ENCODE measurements at regions not wholly inside any gene's neighbourhood (a gene's known extent, or its start where the extent isn't known, plus 50 kb on each side); places are given as distances from the start of the nearest gene placed in this dataset.
"Not testable (repeated sequence)": the region's sequence is repeated elsewhere in the genome, so short reads cannot be mapped to it uniquely, and the experiment has no call there.

DNA sequence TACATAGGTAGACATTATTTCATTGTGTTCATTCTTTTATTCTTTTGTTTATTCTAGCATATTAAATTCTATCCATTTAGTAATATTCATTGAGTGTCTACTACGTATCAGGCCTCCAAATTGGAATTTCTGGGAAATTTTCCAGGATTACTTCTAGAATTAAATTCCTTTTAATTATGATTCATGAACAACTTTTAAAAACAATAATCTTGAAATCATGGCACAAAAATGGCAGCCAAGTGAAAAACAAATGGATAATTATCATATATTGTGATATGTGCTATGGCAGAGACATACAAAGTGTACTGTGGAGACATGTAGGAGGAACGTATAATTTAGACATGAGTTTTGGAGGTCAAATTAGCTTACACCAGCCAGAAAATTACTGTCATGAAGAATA, 868.5 kb downstream of the FAT4 start:
- no peaks in the 10 kb centered on the region for H3K9me3 ChIP-seq (ENCODE audit: control insufficient read depth in 2 of 3, insufficient read depth in 1 of 3, low read length in 3 of 3)
- no peaks in the 10 kb centered on the region for H3K4me1 ChIP-seq (ENCODE audit: control insufficient read depth in 2 of 3, insufficient read depth in 2 of 3, low read depth in 1 of 3, low read length in 3 of 3)
- no peak overlapping the region for H3K4me3 ChIP-seq (ENCODE audit: low read length in 3 of 3)
- TF ChIP-seq, protein P1, sequence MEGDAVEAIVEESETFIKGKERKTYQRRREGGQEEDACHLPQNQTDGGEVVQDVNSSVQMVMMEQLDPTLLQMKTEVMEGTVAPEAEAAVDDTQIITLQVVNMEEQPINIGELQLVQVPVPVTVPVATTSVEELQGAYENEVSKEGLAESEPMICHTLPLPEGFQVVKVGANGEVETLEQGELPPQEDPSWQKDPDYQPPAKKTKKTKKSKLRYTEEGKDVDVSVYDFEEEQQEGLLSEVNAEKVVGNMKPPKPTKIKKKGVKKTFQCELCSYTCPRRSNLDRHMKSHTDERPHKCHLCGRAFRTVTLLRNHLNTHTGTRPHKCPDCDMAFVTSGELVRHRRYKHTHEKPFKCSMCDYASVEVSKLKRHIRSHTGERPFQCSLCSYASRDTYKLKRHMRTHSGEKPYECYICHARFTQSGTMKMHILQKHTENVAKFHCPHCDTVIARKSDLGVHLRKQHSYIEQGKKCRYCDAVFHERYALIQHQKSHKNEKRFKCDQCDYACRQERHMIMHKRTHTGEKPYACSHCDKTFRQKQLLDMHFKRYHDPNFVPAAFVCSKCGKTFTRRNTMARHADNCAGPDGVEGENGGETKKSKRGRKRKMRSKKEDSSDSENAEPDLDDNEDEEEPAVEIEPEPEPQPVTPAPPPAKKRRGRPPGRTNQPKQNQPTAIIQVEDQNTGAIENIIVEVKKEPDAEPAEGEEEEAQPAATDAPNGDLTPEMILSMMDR (IDR thresholded peaks at IDR 0.05; ENCODE audit: borderline replicate concordance, extremely low read depth, insufficient read depth) = no peak
- DNase-seq = no peak
- H3K27ac ChIP-seq (ENCODE audit: low read depth in 2 of 2, low read length in 2 of 2) = no peak overlapping the region
- intact Hi-C loops (cut with DNase I) = no loop called here
- H3K27me3 ChIP-seq (ENCODE audit: control insufficient read depth, insufficient read depth, low read length) = no peaks in the 10 kb centered on the region
- no peak overlapping the region for H3K9ac ChIP-seq (ENCODE audit: low read length in 3 of 3)
- H3K36me3 ChIP-seq (ENCODE audit: control insufficient read depth in 2 of 3, insufficient read depth in 3 of 3, low read length in 3 of 3) = no peaks in the 10 kb centered on the region
- FAIRE-seq = no peak

- H3K4me3 ChIP-seq (ENCODE audit: low read length in 3 of 3) = no peak overlapping the region
- H3K27me3 ChIP-seq (ENCODE audit: control insufficient read depth, insufficient read depth, low read length) = no peaks in the 10 kb centered on the region
- H3K27ac ChIP-seq (ENCODE audit: low read depth in 2 of 2, low read length in 2 of 2) = no peak overlapping the region
- TF ChIP-seq, protein P1 (IDR thresholded peaks at IDR 0.05; ENCODE audit: borderline replicate concordance, extremely low read depth, insufficient read depth) = no peak
- DNase-seq = no peak
- intact Hi-C loops (cut with DNase I) = no loop called here
- H3K9me3 ChIP-seq (ENCODE audit: control insufficient read depth in 2 of 3, insufficient read depth in 1 of 3, low read length in 3 of 3) = no peaks in the 10 kb centered on the region
- no peak for FAIRE-seq
- no peaks in the 10 kb centered on the region for H3K36me3 ChIP-seq (ENCODE audit: control insufficient read depth in 2 of 3, insufficient read depth in 3 of 3, low read length in 3 of 3)
- no peak overlapping the region for H3K9ac ChIP-seq (ENCODE audit: low read length in 3 of 3)
- H3K4me1 ChIP-seq (ENCODE audit: control insufficient read depth in 2 of 3, insufficient read depth in 2 of 3, low read depth in 1 of 3, low read length in 3 of 3) = no peaks in the 10 kb centered on the region
Measured at GRCh38 chr4:126191536-126191935, 876.8 kb downstream of the FAT4 start.

DNA sequence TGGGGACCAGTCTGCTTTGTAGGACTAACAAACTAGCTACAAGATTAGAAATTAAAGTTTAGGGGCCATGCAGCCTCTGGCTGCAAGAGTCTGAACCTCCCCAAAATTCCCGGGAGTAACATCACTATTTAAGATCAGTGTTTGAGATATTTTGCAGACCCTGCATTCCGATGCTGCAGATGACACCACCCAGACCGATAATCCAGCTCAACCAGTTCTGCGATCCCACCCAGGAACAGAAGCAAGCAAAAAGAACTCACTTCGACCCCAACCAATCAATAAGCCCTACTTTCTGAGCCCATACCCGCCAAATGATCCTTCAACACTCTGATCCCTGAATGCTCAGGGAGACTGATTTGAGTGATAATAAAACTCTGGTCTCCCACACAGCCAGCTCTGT, 877.8 kb downstream of the FAT4 start:
- DNase-seq (no peak), FAIRE-seq (no peak)
- Histone ChIP-seq H3K27ac (ENCODE audit: low read depth in 2 of 2, low read length in 2 of 2) (no peak overlapping the region), H3K9ac (ENCODE audit: low read length in 3 of 3) (no peak overlapping the region), H3K9me3 (ENCODE audit: control insufficient read depth in 2 of 3, insufficient read depth in 1 of 3, low read length in 3 of 3) (no peaks in the 10 kb centered on the region), H3K4me3 (ENCODE audit: low read length in 3 of 3) (no peak overlapping the region), H3K4me1 (ENCODE audit: control insufficient read depth in 2 of 3, insufficient read depth in 2 of 3, low read depth in 1 of 3, low read length in 3 of 3) (no peaks in the 10 kb centered on the region), H3K27me3 (ENCODE audit: control insufficient read depth, insufficient read depth, low read length) (no peaks in the 10 kb centered on the region), H3K36me3 (ENCODE audit: control insufficient read depth in 2 of 3, insufficient read depth in 3 of 3, low read length in 3 of 3) (no peaks in the 10 kb centered on the region)
- intact Hi-C loops (cut with DNase I) = no loop called here
- TF ChIP-seq, protein P1 (IDR thresholded peaks at IDR 0.05; ENCODE audit: borderline replicate concordance, extremely low read depth, insufficient read depth) = no peak

- H3K9me3 ChIP-seq (ENCODE audit: control insufficient read depth in 2 of 3, insufficient read depth in 1 of 3, low read length in 3 of 3); FAIRE-seq; H3K4me3 ChIP-seq (ENCODE audit: low read length in 3 of 3); intact Hi-C loops (cut with DNase I); H3K36me3 ChIP-seq (ENCODE audit: control insufficient read depth in 2 of 3, insufficient read depth in 3 of 3, low read length in 3 of 3); H3K27ac ChIP-seq (ENCODE audit: low read depth in 2 of 2, low read length in 2 of 2); H3K9ac ChIP-seq (ENCODE audit: low read length in 3 of 3); H3K4me1 ChIP-seq (ENCODE audit: control insufficient read depth in 2 of 3, insufficient read depth in 2 of 3, low read depth in 1 of 3, low read length in 3 of 3); H3K27me3 ChIP-seq (ENCODE audit: control insufficient read depth, insufficient read depth, low read length): not testable (repeated sequence)
- DNase-seq = peak in 1 of 5 donors; percentile 56
Measured at GRCh38 chr4:126201251-126202138, 886.7 kb downstream of the FAT4 start.

All from kidney (tissue), 13 donors.